Gastrocnemius medialis (tissue), 4 donors: ENCODE measurements at regions not wholly inside any gene's neighbourhood (a gene's known extent, or its start where the extent isn't known, plus 50 kb on each side); places are given as distances from the start of the nearest gene placed in this dataset.

ENCODE experiments used
- ATAC-seq, 2 donors: fragments of 150-250 bp; one replicate each; pipeline ENCODE4 v1.9.1; 2016
- DNase-seq, 2 donors: peaks; one replicate each; pipeline ENCODE4 v3.0.0-alpha.2; 2019
- H3K27ac ChIP-seq, 4 donors: fragments of 200-600 bp; sonication (generic); 1 replicate in 1 of 4; 2 replicates in 3 of 4; pipeline ENCODE4 v1.5.1; 2016 to 2018; ENCODE audit warnings: mild to moderate bottlenecking in 2 of 4, moderate library complexity in 1 of 4
- H3K27me3 ChIP-seq, 3 donors: fragments of 200-600 bp; sonication (generic) in 2 of 3; 1 replicate in 1 of 3; 2 replicates in 2 of 3; pipeline versions ENCODE4 v1.5.1 to v1.6.0; 2016 to 2019; ENCODE audit warnings: mild to moderate bottlenecking in 1 of 3, moderate library complexity in 1 of 3
- H3K36me3 ChIP-seq, 2 donors: fragments of 200-600 bp; sonication (generic) in 1 of 2; one replicate each; pipeline ENCODE4 v1.5.1; 2017 to 2018
- H3K4me1 ChIP-seq, 2 donors: fragments of 200-600 bp; sonication (generic) in 1 of 2; one replicate each; pipeline ENCODE4 v1.5.1; 2016 to 2017; ENCODE audit warnings: mild to moderate bottlenecking in 2 of 2
- H3K4me3 ChIP-seq, 4 donors: fragments of 200-600 bp; sonication (generic) in 3 of 4; 1 replicate in 1 of 4; 2 replicates in 3 of 4; pipeline ENCODE4 v1.5.1; 2016 to 2019; ENCODE audit warnings: mild to moderate bottlenecking in 2 of 4
- H3K9me3 ChIP-seq, 3 donors: fragments of 200-600 bp; sonication (generic) in 2 of 3; 1 replicate in 1 of 3; 2 replicates in 2 of 3; pipeline ENCODE4 v1.5.1; 2016 to 2019
- CTCF ChIP-seq, 5 experiments: fragments of 450-650 bp in 3 of 5; fragments of 200-600 bp in 2 of 5; sonication (generic) in 2 of 5; IDR thresholded peaks in 4 of 5; conservative IDR thresholded peaks in 1 of 5; 1 replicate in 4 of 5; 2 replicates in 1 of 5; pipeline ENCODE4 v1.5.1; 2016 to 2019; ENCODE audit warnings: antibody characterized with exemption in 5 of 5, mild to moderate bottlenecking in 3 of 5, moderate library complexity in 3 of 5
- POLR2A ChIP-seq, 2 donors: fragments of 450-650 bp; IDR thresholded peaks; one replicate each; pipeline ENCODE4 v1.6.1; 2017; ENCODE audit warnings: antibody characterized with exemption in 2 of 2, mild to moderate bottlenecking in 2 of 2, moderate library complexity in 2 of 2
- in situ Hi-C, 4 donors: fragments of 200-750 bp; cut with MboI; loops; one replicate each; pipeline versions ENCODE4 v1.15.0 to v1.8.0; 2017; ENCODE audit warnings: low sequenced_read_pairs in 4 of 4
- intact Hi-C: fragments of 100-400 bp; cut with DNase I; formaldehyde crosslinking; loops from one replicate; pipeline ENCODE4 v1.15.1; 2023; ENCODE audit warnings: low total_unique reads

GRCh38 chr4:77418333-77418732 lies 187.3 kb upstream of the CXCL13 start:
- Histone ChIP-seq H3K4me3 (no peak overlapping the region), H3K27ac (no peak overlapping the region), H3K36me3 (no peaks in the 10 kb centered on the region), H3K9me3 (no peaks in the 10 kb centered on the region), H3K27me3 (no peaks in the 10 kb centered on the region), H3K4me1 (no peaks in the 10 kb centered on the region)
- ATAC-seq (no peak), DNase-seq (no peak)
- in situ Hi-C loops = no loop called here
- peak in 1 of 5 experiments; percentile 12 for TF ChIP-seq CTCF (IDR thresholded peaks at IDR 0.05 in 4 of 5, conservative IDR thresholded peaks at IDR 0.05 in 1 of 5)
- TF ChIP-seq POLR2A (IDR thresholded peaks at IDR 0.05) = no peak
- intact Hi-C loops = no loop called here

GRCh38 chr4:77430847-77431246 lies 174.8 kb upstream of the CXCL13 start:
- Histone ChIP-seq H3K4me1 (peaks cover 6 to 24% of the 10 kb centered on the region in 2 donors), H3K27me3 (no peaks in the 10 kb centered on the region), H3K4me3 (no peak overlapping the region), H3K9me3 (no peaks in the 10 kb centered on the region), H3K27ac (no peak overlapping the region), H3K36me3 (no peaks in the 10 kb centered on the region)
- in situ Hi-C loops (loop anchor here in 1 of 4 donors (10.0 kb wide), 1 partner anchor 46 kb away; no protein-coding TSS in a partner anchor), intact Hi-C loops (no loop called here)
- TF ChIP-seq CTCF (IDR thresholded peaks at IDR 0.05 in 4 of 5, conservative IDR thresholded peaks at IDR 0.05 in 1 of 5) = no peak
- no peak for TF ChIP-seq POLR2A (IDR thresholded peaks at IDR 0.05)
- ATAC-seq = no peak
- DNase-seq = no peak

- no peak for TF ChIP-seq POLR2A (IDR thresholded peaks at IDR 0.05)
- no peak for TF ChIP-seq CTCF (IDR thresholded peaks at IDR 0.05 in 4 of 5, conservative IDR thresholded peaks at IDR 0.05 in 1 of 5)
- DNase-seq (no peak), ATAC-seq (no peak)
- H3K36me3 ChIP-seq = no peaks in the 10 kb centered on the region
- no peaks in the 10 kb centered on the region for H3K27me3 ChIP-seq
- intact Hi-C loops = no loop called here
- H3K9me3 ChIP-seq = no peaks in the 10 kb centered on the region
- no peak overlapping the region for H3K4me3 ChIP-seq
- H3K27ac ChIP-seq = no peak overlapping the region
- peaks cover 6 to 24% of the 10 kb centered on the region in 2 donors for H3K4me1 ChIP-seq
- in situ Hi-C loops = loop anchor here in 1 of 4 donors (10.0 kb wide), 1 partner anchor 47 kb away; no protein-coding TSS in a partner anchor
These were observed 174.1 kb upstream of the CXCL13 start for GRCh38 chr4:77431546-77431945.

- H3K27me3 ChIP-seq = no peaks in the 10 kb centered on the region
- no peaks in the 10 kb centered on the region for H3K36me3 ChIP-seq
- H3K27ac ChIP-seq = no peak overlapping the region
- peaks cover 6 to 24% of the 10 kb centered on the region in 2 donors for H3K4me1 ChIP-seq
- ATAC-seq = no peak
- no peak for DNase-seq
- intact Hi-C loops = loop anchor here (1.0 kb wide), 1 partner anchor 48 kb away; no protein-coding TSS in a partner anchor
- H3K4me3 ChIP-seq = no peak overlapping the region
- TF ChIP-seq POLR2A (IDR thresholded peaks at IDR 0.05) (no peak), CTCF (IDR thresholded peaks at IDR 0.05 in 4 of 5, conservative IDR thresholded peaks at IDR 0.05 in 1 of 5) (no peak)
- in situ Hi-C loops = loop anchor here in 1 of 4 donors (10.0 kb wide), 1 partner anchor 48 kb away; no protein-coding TSS in a partner anchor
- no peaks in the 10 kb centered on the region for H3K9me3 ChIP-seq
These were observed 172.8 kb upstream of the CXCL13 start for GRCh38 chr4:77432717-77433417.
